Limb (tissue), 2 donors: ENCODE measurements at regions not wholly inside any gene's neighbourhood (a gene's known extent, or its start where the extent isn't known, plus 50 kb on each side); places are given as distances from the start of the nearest gene placed in this dataset.

Source experiments
- DNase-seq, 2 donors: peaks; one replicate each; pipeline ENCODE4 v3.0.0-alpha.2; 2016; ENCODE audit errors: extremely low spot score in 2 of 2

DNA sequence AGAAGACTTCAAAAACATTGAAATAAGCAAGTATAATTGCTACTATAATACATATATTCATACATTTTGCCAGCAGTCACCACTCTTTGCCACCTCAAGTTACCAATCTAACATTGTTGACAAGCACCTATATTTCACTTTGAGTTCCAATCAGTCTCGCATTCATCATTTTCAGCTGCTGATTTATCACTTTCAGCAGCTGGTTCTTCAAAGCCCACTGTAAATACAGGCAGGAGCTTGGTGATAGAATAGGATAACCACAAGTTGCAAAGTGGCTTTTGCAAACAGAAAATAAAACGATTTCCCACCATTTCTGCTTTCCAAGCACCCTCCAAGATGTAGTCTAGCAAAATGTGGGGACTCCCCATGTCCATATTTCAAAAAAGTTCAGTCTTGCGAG, 114.2 kb upstream of the ITGA1 start:
- DNase-seq, result no peak

DNA sequence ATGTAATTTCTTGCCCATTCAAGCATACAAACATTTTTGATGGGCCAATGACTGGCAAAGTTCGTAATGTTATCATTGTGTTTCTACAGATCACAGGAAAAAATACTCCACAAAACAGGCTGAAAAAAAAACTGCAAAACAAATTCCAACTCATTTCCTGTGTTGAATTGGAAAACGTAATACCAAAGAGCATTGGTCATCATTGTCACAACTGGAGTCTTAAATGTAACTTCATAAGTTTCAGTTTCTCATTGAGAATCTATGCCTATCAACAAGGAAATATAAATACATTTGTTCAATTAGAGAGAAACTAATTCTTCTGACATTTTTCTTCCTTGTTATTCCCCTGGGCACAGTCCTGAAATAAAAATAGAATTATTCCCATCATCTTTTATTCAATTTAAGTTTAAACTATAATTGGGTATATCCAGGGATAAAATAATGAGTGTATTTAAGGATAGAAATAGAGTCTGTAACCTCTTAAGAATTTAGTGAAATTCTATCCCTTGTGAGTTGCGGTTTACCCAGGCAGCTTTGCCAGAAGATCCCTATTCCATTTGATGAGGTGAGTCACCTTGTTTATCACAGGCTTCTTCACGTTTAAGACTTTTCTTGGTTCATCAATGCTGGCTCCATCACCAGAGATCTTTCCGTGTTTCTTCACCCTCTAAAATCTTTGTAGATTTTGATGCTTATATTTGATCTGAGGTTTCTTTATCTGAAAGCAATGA, 112.7 kb upstream of the ITGA1 start:
- no peak for DNase-seq

DNA sequence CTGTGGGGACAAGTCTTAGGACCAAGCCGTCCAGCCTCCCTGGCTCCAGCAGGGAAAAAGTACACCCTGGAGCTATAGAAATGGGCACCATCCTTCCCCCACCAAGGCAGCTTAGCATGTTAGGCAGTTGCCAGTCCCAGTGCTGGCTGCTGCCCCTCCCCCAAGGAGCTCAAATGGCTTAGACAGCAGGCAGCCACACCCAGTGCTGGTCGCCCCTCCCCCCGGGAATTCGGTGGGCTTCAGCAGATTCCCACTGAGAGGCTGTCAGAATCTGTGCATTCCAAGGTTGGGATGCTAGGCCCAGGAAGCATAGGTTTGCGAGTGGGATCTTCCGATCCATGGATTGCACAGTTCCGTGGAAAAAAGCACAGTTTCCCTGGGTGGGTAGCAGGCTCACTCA, 105.2 kb upstream of the ITGA1 start:
- DNase-seq, result no peak

DNA sequence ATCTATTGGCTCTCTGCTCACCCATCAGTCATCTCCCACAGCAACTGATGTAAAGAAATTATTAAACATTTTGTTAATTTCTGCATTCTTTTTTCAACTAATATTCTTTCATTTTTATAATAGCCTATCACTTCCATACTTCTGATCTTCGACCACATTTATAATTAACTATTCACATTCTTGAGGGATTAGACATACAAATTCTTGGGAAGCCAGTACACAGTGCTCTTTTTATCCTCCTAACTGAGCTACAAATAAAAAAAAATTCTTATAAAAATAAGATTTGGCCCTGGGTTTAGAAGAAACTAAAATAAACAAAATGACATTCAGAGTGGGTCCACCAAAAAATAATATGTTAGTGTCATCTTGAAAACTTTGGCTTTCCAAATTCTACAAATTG, 103.7 kb upstream of the ITGA1 start:
- DNase-seq, result no peak

DNA sequence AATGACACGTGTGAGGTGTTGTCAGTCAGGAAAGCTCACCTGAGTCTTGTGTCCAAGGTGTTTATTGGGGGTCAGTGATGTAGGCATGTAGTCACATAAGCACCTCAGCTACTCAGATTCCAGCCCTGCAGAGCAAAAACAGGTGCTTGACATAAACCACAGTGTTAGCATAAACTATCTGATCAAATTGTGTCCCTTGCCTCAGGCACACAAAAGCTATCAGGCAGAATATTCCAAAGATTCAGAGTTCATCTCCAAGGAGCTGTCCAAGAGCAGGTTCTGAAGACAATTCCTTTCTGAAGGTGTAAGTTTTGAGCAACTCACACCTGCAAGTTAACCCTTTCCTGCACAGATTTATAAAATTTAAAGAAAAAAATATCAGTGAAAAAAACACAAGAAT, 102.2 kb upstream of the ITGA1 start:
- no peak for DNase-seq

DNA sequence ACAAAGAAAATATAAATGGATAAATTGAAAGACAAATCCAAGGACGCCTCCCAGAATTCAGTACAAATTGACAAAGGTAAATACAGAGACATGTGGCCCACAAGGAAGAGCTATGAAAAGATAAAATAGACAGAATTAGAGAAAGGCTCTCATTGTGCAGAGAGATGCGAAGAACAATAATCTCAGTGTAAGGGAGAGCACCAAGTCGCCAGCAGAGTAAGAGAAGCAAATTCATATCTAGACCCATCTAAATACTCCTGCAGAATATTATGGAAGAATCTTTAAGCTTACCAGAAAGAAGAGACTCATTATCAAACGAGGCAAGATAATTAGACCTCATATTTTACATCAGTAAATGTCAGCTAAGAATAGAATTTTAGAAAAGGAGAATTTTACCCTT, 101.7 kb upstream of the ITGA1 start:
- DNase-seq, result no peak

DNA sequence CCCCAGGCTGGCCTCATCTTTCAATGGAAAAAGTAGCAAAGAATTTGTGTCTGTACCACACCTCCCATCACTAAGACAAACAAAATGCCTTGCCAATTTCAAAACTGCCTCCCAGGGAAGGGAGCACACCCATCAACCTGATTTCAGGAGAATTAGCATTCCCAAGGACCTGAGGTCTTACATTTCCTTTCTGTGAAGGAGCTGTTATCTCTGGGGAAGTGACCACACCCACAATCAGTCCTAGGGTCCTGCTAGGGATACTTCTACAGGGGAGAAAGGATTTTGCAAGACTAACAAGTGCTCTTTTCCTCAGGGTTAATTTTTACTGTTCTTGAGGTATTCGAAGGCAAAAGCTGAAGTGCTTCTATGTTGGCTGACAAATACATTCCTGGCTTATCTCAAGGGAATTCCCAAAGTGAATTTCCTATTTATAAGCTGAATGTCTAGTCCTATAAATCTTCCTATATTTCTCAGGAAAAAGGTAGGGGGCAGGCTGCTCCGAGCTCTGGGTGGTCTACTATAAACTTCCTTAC, 97.4 kb upstream of the ITGA1 start:
- DNase-seq, result no peak

DNA sequence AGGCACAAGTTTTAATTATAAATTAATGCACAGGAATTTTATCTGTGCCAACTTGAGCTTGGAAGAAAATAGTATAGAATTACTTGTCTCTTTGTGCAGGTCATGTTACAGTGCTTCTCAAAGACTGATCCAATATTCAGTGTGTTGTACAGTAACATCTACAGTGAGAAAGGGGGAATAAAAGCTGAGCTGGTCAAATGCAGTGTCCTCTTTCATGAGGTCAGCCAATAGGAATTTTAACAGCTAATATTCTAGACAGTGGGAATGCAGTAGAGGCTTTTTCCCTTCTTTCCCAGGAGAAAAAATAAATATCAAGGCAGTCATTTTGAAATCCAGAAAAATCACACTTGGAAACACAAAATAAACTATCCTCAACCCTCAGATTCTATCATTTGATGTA, 95.7 kb upstream of the ITGA1 start:
- DNase-seq, result no peak

DNA sequence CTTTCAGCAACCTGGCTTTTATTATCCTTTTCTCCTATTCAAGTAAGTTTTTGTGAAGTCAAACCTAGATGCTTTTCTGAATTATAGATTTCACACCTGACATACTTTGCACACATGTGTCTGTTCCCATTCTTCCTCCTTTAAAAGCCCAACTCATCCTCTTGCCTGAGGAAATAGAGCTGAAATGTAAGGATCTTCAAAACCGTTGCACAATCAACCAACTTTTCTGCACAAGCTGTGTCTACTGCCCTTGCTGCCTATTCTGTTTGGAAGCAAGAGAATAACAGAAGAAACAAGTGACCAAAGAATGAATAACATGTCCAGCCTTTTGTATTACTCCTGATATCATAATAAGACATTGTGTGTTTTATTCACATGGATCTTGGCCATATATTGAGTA, 95.1 kb upstream of the ITGA1 start:
- no peak for DNase-seq

DNA sequence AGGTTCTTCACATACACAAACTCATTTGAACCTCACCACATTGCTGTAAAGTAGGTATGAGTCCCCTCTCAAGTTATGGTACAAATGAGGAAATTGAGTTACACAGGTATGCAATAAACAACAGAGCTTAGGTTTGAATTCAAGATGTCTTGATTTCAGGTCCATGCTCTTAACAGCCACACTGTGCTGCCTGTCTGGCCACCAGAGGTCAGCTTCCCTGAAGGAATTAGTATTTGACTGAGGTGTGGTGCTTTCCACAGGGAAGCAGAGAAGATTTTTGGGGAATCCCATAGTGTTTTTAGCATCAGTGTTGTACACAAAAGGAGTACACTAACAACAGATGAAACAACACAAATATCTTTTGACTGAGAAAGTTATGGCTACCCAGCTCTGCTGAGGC, 94.4 kb upstream of the ITGA1 start:
- DNase-seq, result no peak

DNA sequence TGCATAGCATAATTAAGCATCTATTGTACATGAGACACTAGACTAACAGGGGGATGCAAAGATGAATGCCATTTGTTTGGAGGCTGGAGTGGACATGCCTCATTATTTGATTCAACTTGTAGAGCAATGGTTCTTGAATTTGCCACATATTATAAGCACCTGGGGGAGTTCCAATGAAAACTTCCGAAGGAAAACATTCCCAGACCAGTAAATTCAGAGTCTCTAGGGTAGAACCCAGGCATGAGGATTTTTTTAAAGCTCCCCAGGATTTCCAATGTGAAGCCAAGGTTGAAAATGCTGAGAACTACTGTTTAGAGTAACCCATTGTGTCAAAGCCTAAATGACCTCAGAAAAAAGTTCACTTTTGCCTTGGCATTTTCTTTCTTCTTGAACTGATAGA, 93.9 kb upstream of the ITGA1 start:
- DNase-seq, result no peak

DNA sequence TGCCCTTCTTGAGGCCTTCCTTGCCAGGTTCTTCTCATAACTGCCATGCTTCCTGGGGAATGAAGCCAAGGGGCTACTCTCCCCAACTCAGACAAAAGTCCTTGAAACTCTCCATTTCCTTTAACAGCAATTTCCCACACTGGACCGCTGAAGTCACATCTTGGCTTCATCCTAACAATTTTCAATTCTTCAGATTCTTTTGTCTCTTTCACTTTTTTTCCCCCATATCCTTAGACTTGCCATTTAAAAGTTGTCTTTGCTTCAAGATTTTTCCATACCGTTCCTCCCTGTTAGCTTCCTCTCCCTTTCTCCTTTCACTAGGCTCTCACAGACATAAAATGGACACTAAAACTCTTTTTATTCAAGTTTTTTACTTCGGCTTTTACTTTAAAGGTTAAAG, 93.1 kb upstream of the ITGA1 start:
- DNase-seq, result no peak

DNA sequence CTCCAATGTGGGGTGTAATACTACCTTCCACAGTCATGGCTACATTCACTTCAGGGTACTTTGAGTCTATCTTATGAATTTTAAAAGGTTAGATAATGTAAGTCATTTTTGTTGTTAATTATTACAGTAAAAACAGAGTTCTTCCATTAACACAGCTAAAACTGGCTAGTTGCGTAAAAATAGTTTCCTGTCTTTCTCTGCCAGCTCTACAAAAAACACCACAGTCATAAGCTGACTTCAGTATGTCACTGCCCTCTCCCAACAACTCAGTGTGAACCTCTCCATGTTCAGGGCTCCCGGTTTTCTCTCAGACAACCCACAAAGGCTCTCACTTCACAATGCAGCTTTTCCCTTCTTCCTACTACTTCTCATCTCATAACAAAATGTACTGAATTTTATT, 84.8 kb upstream of the ITGA1 start:
- no peak for DNase-seq

DNA sequence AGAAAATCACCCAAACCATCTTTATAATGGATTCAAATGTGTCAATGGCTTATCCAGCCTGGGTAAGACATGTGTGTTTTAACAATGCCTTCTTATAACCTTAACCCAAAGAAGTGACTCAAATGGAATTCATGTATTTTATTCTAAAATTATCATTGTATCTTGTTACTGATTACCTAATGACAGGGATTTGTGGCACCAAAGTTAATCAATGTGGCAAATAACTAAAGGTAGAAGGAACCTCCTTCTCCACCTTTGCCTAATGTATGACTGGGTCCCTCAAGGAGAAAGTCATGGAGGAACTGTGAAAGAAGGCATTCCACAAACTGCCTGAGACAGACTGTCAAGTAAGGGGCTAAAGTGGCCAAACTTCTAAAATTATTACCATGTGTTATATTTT, 84.4 kb upstream of the ITGA1 start:
- DNase-seq, result no peak

DNA sequence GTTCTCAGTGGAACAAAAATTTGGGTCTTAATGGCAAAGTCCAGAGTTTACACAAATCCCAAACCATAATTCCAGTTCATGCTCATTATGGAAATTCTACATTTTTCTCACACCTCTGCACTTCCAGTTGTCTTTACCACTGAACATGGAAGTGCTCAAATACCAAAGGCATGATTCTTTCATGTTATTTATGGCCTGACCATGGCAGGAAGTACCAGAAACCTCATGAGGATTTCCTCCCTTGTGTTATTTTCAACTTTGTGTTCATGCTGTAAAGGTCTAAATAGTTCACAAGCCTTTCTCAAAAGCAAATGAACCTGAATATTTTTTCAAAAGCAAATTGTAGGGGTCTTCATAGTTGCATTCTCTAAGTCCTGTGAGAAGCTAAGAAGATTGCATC, 82.0 kb upstream of the ITGA1 start:
- no peak for DNase-seq

DNA sequence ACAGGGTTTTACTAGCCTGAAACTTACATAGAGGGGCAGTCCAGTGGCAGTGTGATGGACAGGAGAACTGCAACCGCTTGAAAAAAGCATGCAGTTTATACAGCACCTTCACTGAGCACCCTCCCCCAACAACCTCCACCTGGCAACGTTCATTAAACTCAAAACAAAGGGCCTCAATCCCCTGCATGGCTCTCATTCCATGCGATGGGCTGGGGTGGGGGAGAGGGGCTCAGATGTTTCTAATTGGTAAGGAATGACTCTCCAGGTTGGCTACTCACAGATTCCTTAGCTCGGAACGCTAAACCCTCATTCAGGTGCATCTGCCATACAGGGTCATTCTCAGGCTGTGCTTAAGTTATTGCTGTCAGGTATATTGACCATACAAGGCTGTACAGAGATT, 80.9 kb upstream of the ITGA1 start:
- no peak for DNase-seq

DNA sequence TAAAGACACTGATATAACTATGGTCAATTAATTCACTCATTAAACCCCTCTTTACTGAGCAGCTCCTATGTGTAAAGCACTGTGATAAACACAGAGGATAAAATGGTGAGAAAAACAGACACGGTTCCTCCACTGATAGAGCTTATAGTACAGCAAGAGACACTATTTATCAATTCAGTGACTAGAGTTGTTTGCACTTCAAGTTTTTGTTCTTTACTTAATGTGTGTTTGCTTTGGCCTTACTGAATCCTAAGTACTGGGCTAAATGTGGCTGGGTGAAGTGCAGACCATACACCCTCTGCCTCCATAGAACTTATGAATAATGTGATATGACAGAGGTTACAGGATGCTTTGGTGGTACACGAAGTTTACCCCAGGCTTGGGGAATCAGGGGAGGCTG, 80.1 kb upstream of the ITGA1 start:
- DNase-seq, result no peak

DNA sequence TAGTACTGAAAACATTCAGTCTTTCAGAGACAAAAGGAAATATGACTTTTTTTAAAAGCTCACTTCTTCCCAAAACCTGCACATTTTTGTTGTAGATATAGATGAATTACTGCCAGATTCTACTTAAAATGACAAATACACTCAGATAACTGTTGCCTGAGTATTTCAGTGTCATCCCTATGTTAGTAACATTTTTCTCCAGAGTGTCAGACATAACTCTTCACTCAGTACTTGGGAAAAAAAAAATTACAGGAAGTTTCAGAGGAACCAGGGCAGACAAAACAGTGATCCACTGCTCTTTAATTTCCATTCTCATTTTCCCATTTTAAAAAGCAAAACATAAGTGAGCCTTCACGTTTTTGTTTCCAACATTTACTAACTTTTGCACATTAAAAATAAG, 79.3 kb upstream of the ITGA1 start:
- no peak for DNase-seq

DNA sequence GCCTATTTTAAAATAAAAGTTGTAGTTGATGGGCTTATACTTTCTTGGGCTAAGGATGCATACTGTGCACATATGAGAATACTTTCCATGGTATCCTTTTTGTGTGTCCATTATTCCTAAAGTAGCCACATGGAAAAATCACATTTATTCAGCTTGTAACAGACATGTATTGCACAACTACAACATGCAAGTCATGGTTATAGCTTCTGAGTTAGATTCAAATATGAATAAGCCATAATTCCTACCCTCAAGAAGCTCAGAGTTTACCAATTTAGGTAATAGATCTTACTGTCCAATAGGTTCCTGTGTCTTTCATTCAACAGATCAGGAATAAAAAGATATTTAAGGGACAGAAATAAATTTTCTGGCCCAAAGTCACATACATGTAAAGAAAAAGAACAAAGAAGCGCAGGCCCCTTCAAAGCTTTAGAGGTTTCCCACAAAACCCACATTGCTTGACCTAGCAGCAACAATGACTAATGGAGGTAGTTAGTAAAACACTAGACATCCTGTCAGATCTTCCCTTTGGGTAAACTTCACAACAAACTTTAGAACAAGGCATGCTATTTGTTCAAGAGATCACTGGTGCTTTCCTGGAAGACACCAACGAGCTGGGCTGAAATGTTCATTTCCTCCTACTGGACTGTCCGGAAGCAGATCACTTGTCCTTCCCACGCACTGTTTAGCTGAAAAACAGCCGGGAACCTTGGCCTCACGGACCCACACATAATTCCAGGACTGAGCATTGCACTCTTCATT, 78.4 kb upstream of the ITGA1 start:
- no peak for DNase-seq

DNA sequence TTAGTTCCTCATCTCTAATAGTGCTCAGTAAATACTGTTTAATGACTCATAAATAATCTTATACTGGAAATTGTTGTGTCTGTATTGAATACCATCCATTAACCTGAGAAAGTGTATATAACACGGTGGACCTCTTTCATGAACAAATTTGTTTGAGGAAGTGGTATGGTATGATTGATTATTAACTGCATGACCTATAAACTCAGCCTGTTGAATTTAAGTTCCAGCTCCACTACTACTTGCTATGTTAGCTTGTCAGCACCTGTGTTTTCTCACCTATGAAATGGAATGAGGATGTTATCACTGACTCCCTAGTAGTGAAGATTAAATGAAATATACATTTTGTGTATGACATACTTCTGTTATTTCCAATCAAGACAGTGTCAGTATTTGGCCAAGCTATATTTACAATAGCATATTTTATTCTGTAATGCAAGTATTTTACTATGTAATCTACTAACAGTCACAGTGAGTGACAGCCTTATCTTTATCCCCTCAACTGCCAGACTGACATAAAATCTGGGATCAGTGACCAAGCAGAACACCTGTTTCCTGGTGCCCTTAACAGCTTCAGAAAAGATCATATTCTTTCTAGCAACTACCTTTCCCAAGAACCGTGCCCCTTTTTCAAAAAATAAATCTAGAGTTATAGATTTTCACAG, 77.3 kb upstream of the ITGA1 start:
- DNase-seq, result no peak

DNA sequence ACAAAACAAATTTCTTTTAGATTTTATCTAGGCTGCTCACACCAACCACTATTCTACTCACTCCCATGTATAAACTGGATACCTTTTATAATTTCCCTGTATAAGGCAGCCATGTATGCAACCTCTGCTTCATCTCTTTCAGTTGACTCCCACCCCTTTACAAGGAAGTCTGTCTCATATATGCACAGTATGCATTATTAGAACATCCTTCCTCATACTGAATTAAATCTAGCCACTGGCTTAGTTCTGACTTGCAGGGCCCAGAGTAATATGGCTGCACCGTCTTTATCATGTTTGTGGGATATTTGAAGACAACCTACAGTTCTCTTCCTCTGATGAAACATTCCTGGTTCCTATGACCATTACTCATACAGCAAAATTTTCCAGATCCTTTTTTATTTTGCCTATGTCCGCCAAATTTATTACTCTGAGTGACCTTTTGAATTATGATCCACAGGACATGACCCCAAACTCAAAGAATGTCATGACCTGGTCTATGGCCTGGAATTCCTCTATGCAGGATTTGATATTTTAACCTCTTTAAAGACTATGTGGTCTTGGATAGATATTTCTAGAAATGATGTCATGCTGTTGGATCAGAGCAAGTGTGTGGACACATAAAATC, 76.6 kb upstream of the ITGA1 start:
- no peak for DNase-seq

DNA sequence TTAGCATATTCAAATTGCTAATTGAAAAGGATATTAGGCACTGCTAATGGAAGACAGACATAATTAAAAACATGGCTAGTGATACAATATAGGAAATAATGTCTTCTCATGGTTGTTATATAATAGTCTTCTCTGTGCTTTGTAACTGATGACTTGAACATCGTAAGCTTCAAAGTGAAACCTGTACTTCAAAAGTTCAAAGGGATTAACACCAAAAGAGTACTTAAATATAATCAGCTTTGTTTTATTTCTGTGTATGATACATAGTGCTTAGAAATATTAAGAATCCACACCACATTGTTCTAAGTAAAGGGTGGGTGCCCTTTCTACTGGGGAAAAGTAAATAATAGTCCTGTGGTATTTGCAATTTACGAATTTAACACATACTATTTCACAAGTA, 75.4 kb upstream of the ITGA1 start:
- DNase-seq, result no peak
